ENCODE measurements at regions not wholly inside any gene's neighbourhood (a gene's known extent, or its start where the extent isn't known, plus 50 kb on each side); places are given as distances from the start of the nearest gene placed in this dataset.

DNA sequence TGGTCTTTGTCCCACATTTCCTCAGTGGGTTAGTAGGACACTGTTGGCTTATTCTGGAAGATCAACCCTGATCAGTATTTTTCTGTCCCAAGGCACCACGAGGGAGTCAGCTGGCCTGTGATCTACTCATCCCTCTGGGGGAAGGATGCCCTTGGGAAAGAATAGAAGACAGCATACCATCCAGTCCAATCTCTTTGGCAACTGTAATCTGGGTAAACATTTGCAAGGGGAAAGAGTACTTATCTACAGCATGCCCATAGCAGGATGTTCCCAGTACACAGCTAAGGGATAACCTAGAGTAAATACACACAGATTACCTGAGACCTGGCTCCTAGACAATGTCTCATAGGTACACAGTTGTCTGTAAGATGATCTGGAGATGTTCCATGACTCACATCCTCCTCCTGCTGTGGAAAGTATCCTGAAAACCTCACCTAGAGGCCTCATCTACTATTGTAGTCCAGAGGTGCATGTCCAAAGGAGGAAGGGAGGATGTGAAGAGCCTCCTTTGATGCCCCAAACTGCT, 134.3 kb upstream of the VWC2 start:
- Histone ChIP-seq H3K4me1 (no peaks in the 10 kb centered on the region), H3K27me3 (no peaks in the 10 kb centered on the region)
- DNase-seq (ENCODE audit: extremely low spot score in 2 of 2) = no peak

GRCh38 chr7:49639808-49640207, 133.6 kb upstream of the VWC2 start:
- intact Hi-C loops (cut with DNase I) = no loop called here
- Histone ChIP-seq H3K27me3 (no peaks in the 10 kb centered on the region), H3K36me3 (no peaks in the 10 kb centered on the region), H3K27ac (no peak overlapping the region), H3K4me3 (no peak overlapping the region), H3K9me3 (no peaks in the 10 kb centered on the region), H3K4me1 (no peaks in the 10 kb centered on the region)
- no peak for TF ChIP-seq POLR2AphosphoS5 (IDR thresholded peaks at IDR 0.05; ENCODE audit: insufficient read depth in 1 of 2, low read depth in 1 of 2)
- no peak for TF ChIP-seq POLR2A (IDR thresholded peaks at IDR 0.05)
- no peak for DNase-seq (ENCODE audit: extremely low spot score in 2 of 2)

More for the DNA sequence above, 134.3 kb upstream of the VWC2 start:
- H3K27ac ChIP-seq = no peak overlapping the region
- TF ChIP-seq POLR2A (IDR thresholded peaks at IDR 0.05) = no peak
- TF ChIP-seq, protein P1, sequence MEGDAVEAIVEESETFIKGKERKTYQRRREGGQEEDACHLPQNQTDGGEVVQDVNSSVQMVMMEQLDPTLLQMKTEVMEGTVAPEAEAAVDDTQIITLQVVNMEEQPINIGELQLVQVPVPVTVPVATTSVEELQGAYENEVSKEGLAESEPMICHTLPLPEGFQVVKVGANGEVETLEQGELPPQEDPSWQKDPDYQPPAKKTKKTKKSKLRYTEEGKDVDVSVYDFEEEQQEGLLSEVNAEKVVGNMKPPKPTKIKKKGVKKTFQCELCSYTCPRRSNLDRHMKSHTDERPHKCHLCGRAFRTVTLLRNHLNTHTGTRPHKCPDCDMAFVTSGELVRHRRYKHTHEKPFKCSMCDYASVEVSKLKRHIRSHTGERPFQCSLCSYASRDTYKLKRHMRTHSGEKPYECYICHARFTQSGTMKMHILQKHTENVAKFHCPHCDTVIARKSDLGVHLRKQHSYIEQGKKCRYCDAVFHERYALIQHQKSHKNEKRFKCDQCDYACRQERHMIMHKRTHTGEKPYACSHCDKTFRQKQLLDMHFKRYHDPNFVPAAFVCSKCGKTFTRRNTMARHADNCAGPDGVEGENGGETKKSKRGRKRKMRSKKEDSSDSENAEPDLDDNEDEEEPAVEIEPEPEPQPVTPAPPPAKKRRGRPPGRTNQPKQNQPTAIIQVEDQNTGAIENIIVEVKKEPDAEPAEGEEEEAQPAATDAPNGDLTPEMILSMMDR (IDR thresholded peaks at IDR 0.05) = no peak
- no peak for TF ChIP-seq POLR2AphosphoS5 (IDR thresholded peaks at IDR 0.05; ENCODE audit: insufficient read depth in 1 of 2, low read depth in 1 of 2)
- no peaks in the 10 kb centered on the region for H3K36me3 ChIP-seq
- intact Hi-C loops (cut with DNase I) = no loop called here
- H3K9me3 ChIP-seq = no peaks in the 10 kb centered on the region
- no peak overlapping the region for H3K4me3 ChIP-seq

GRCh38 chr7:49643321-49643720, 130.1 kb upstream of the VWC2 start:
- no peaks in the 10 kb centered on the region for H3K9me3 ChIP-seq
- H3K36me3 ChIP-seq = no peaks in the 10 kb centered on the region
- intact Hi-C loops (cut with DNase I) = no loop called here
- H3K4me3 ChIP-seq = no peak overlapping the region
- TF ChIP-seq, protein P1 (IDR thresholded peaks at IDR 0.05) = no peak
- TF ChIP-seq POLR2A (IDR thresholded peaks at IDR 0.05) = no peak
- no peak for DNase-seq (ENCODE audit: extremely low spot score in 2 of 2)
- no peaks in the 10 kb centered on the region for H3K4me1 ChIP-seq
- H3K27ac ChIP-seq = no peak overlapping the region
- H3K27me3 ChIP-seq = no peaks in the 10 kb centered on the region

- no peaks in the 10 kb centered on the region for H3K9me3 ChIP-seq
- H3K27me3 ChIP-seq = no peaks in the 10 kb centered on the region
- intact Hi-C loops (cut with DNase I) = no loop called here
- no peak overlapping the region for H3K27ac ChIP-seq
- no peak for DNase-seq (ENCODE audit: extremely low spot score in 2 of 2)
- TF ChIP-seq, protein P1 (IDR thresholded peaks at IDR 0.05) = no peak
- no peaks in the 10 kb centered on the region for H3K4me1 ChIP-seq
- no peak overlapping the region for H3K4me3 ChIP-seq
- no peaks in the 10 kb centered on the region for H3K36me3 ChIP-seq
Observed at GRCh38 chr7:49643736-49644135, 129.7 kb upstream of the VWC2 start.

DNA sequence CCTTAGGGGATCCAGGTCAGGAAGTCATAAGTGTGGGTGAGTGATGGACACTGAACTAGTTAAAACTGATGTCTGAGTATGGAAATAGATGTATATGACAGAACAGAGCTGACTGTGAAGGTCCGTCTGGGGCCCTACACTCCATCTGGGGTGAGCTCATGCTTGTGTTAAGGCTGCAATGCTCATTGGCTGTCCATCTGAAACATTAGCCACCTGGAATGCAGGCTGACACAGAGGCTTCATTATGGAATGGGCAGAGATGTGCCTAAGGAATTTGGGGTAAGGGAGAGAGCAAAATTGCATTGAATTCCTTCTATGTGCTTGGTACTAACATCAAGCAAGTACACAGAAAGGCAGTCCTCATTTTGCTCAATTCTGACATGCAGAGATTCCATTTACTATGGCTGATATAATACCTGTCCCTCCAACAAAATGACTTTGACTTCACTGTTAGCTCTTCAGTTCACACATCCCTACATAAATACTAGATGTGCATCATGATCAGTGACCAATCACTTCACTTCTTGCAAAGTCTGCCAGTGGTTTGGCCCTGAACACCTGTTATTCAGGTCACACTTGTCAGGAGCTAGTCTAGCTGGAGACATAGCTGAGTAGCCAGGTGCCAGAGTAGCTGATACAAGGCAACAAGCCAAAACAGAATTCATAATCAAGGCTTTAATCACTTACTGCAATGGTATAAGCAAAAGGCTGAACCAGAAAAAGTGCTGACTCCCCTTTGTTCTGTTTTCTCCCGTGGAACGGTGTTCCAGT, 128.9 kb upstream of the VWC2 start:
- Histone ChIP-seq H3K36me3 (no peaks in the 10 kb centered on the region), H3K4me3 (no peak overlapping the region), H3K27ac (no peak overlapping the region), H3K9me3 (no peaks in the 10 kb centered on the region), H3K4me1 (no peaks in the 10 kb centered on the region), H3K27me3 (no peaks in the 10 kb centered on the region)
- DNase-seq (ENCODE audit: extremely low spot score in 2 of 2) = no peak
- intact Hi-C loops (cut with DNase I) = no loop called here
- TF ChIP-seq, protein P1 (IDR thresholded peaks at IDR 0.05) = no peak
- TF ChIP-seq POLR2A (IDR thresholded peaks at IDR 0.05) = no peak
- TF ChIP-seq POLR2AphosphoS5 (IDR thresholded peaks at IDR 0.05; ENCODE audit: insufficient read depth in 1 of 2, low read depth in 1 of 2) = no peak
